ENCODE measurements at regions not wholly inside any gene's neighbourhood (a gene's known extent, or its start where the extent isn't known, plus 50 kb on each side); places are given as distances from the start of the nearest gene placed in this dataset.
"Not testable (repeated sequence)": the region's sequence is repeated elsewhere in the genome, so short reads cannot be mapped to it uniquely, and the experiment has no call there.

GRCh38 chr3:51588724-51589123 lies 50.2 kb downstream of the RAD54L2 start:
- H3K4me1 ChIP-seq (ENCODE audit: insufficient read depth, low read length): no peaks in the 10 kb centered on the region
- no peak overlapping the region for H3K4me3 Mint-ChIP-seq (ENCODE audit: unreplicated experiment)
- H3K27ac ChIP-seq (ENCODE audit: low read depth, low read length): no peak overlapping the region
- H4K20me1 ChIP-seq (ENCODE audit: insufficient read depth, low read length): peaks cover 39% of the 10 kb centered on the region
- no peaks in the 10 kb centered on the region for H3K4me1 Mint-ChIP-seq (ENCODE audit: low read depth, unreplicated experiment)
- no peak overlapping the region for H3K9ac ChIP-seq (ENCODE audit: low read length)
- H3K27ac Mint-ChIP-seq (ENCODE audit: unreplicated experiment): no peak overlapping the region
- H2AFZ ChIP-seq (ENCODE audit: low read depth, low read length): no peak overlapping the region
- no peak overlapping the region for H3K4me2 ChIP-seq (ENCODE audit: low read length)
- no peaks in the 10 kb centered on the region for H3K9me3 Mint-ChIP-seq (ENCODE audit: unreplicated experiment)
- TF ChIP-seq EZH2 (IDR thresholded peaks at IDR 0.05; ENCODE audit: insufficient read depth, low read length): no peak
- TF ChIP-seq, protein P1, sequence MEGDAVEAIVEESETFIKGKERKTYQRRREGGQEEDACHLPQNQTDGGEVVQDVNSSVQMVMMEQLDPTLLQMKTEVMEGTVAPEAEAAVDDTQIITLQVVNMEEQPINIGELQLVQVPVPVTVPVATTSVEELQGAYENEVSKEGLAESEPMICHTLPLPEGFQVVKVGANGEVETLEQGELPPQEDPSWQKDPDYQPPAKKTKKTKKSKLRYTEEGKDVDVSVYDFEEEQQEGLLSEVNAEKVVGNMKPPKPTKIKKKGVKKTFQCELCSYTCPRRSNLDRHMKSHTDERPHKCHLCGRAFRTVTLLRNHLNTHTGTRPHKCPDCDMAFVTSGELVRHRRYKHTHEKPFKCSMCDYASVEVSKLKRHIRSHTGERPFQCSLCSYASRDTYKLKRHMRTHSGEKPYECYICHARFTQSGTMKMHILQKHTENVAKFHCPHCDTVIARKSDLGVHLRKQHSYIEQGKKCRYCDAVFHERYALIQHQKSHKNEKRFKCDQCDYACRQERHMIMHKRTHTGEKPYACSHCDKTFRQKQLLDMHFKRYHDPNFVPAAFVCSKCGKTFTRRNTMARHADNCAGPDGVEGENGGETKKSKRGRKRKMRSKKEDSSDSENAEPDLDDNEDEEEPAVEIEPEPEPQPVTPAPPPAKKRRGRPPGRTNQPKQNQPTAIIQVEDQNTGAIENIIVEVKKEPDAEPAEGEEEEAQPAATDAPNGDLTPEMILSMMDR (IDR thresholded peaks at IDR 0.05; ENCODE audit: insufficient read depth, low read depth, low read length): no peak
- H3K27me3 Mint-ChIP-seq (ENCODE audit: low read depth, unreplicated experiment): no peaks in the 10 kb centered on the region
- no peaks in the 10 kb centered on the region for H3K9me3 ChIP-seq (ENCODE audit: insufficient read depth, low read depth, low read length)
- H3K4me3 ChIP-seq (ENCODE audit: insufficient read depth, low read depth, low read length): no peak overlapping the region
- no peaks in the 10 kb centered on the region for H3K27me3 ChIP-seq (ENCODE audit: insufficient read depth, low read length)
- no peak for DNase-seq (ENCODE audit: low read depth)
- no peak for FAIRE-seq
- peaks cover 23% of the 10 kb centered on the region for H3K36me3 Mint-ChIP-seq (ENCODE audit: low read depth, unreplicated experiment)
- H3K36me3 ChIP-seq (ENCODE audit: insufficient read depth, low read length): peaks cover 7% of the 10 kb centered on the region
- H3K79me2 ChIP-seq (ENCODE audit: insufficient read depth, low read length): peaks cover 53% of the 10 kb centered on the region

DNA sequence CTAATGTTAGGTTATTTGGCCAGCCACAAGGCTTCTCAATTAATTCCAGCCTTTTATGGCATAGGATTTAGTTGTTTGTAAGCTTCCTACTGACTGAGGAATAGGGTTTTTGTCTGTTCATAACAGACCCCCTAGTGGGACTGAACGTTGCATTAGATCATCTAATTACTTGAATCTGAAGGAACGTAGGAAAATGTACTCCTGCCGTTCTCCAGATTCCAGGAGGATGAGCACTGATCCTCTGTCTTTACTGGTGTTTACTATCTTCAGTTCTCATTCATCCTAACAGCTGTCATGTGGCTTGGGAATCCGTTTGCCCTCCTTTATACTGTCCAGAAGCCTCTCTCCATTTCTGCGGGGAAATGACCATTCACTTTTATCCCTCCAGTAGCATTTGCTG lies 52.7 kb downstream of the RAD54L2 start:
- H2AFZ ChIP-seq (ENCODE audit: low read depth, low read length): no peak overlapping the region
- Mint-ChIP-seq H3K27ac (ENCODE audit: unreplicated experiment) (no peak overlapping the region), H3K9me3 (ENCODE audit: unreplicated experiment) (no peaks in the 10 kb centered on the region), H3K36me3 (ENCODE audit: low read depth, unreplicated experiment) (peaks cover 23% of the 10 kb centered on the region), H3K27me3 (ENCODE audit: low read depth, unreplicated experiment) (no peaks in the 10 kb centered on the region), H3K4me3 (ENCODE audit: unreplicated experiment) (no peak overlapping the region), H3K4me1 (ENCODE audit: low read depth, unreplicated experiment) (no peaks in the 10 kb centered on the region)
- FAIRE-seq: no peak
- H3K79me2 ChIP-seq (ENCODE audit: insufficient read depth, low read length): peaks cover 44% of the 10 kb centered on the region
- no peaks in the 10 kb centered on the region for H3K27me3 ChIP-seq (ENCODE audit: insufficient read depth, low read length)
- no peak overlapping the region for H3K9ac ChIP-seq (ENCODE audit: low read length)
- no peak overlapping the region for H3K27ac ChIP-seq (ENCODE audit: low read depth, low read length)
- no peaks in the 10 kb centered on the region for H3K4me1 ChIP-seq (ENCODE audit: insufficient read depth, low read length)
- H3K4me3 ChIP-seq (ENCODE audit: insufficient read depth, low read depth, low read length): no peak overlapping the region
- peaks cover 33% of the 10 kb centered on the region for H4K20me1 ChIP-seq (ENCODE audit: insufficient read depth, low read length)
- H3K4me2 ChIP-seq (ENCODE audit: low read length): no peak overlapping the region
- H3K9me3 ChIP-seq (ENCODE audit: insufficient read depth, low read depth, low read length): no peaks in the 10 kb centered on the region
- DNase-seq (ENCODE audit: low read depth): no peak
- H3K36me3 ChIP-seq (ENCODE audit: insufficient read depth, low read length): peaks cover 3% of the 10 kb centered on the region
- TF ChIP-seq, protein P1 (IDR thresholded peaks at IDR 0.05; ENCODE audit: insufficient read depth, low read depth, low read length): no peak
- no peak for TF ChIP-seq EZH2 (IDR thresholded peaks at IDR 0.05; ENCODE audit: insufficient read depth, low read length)

GRCh38 chr3:51593697-51594096 lies 55.2 kb downstream of the RAD54L2 start:
- no peaks in the 10 kb centered on the region for H3K27me3 Mint-ChIP-seq (ENCODE audit: low read depth, unreplicated experiment)
- no peak overlapping the region for H3K27ac Mint-ChIP-seq (ENCODE audit: unreplicated experiment)
- H3K4me3 Mint-ChIP-seq (ENCODE audit: unreplicated experiment): no peak overlapping the region
- no peaks in the 10 kb centered on the region for H3K9me3 ChIP-seq (ENCODE audit: insufficient read depth, low read depth, low read length)
- H3K4me1 Mint-ChIP-seq (ENCODE audit: low read depth, unreplicated experiment): no peaks in the 10 kb centered on the region
- H3K27ac ChIP-seq (ENCODE audit: low read depth, low read length): no peak overlapping the region
- H3K4me3 ChIP-seq (ENCODE audit: insufficient read depth, low read depth, low read length): no peak overlapping the region
- H3K4me1 ChIP-seq (ENCODE audit: insufficient read depth, low read length): no peaks in the 10 kb centered on the region
- no peak for FAIRE-seq
- peaks cover 47% of the 10 kb centered on the region for H3K79me2 ChIP-seq (ENCODE audit: insufficient read depth, low read length)
- H3K36me3 Mint-ChIP-seq (ENCODE audit: low read depth, unreplicated experiment): peaks cover 15% of the 10 kb centered on the region
- H3K27me3 ChIP-seq (ENCODE audit: insufficient read depth, low read length): no peaks in the 10 kb centered on the region
- H4K20me1 ChIP-seq (ENCODE audit: insufficient read depth, low read length): peaks cover 37% of the 10 kb centered on the region
- H3K9me3 Mint-ChIP-seq (ENCODE audit: unreplicated experiment): no peaks in the 10 kb centered on the region
- TF ChIP-seq EZH2 (IDR thresholded peaks at IDR 0.05; ENCODE audit: insufficient read depth, low read length): no peak
- TF ChIP-seq, protein P1 (IDR thresholded peaks at IDR 0.05; ENCODE audit: insufficient read depth, low read depth, low read length): no peak
- no peak overlapping the region for H2AFZ ChIP-seq (ENCODE audit: low read depth, low read length)
- no peak overlapping the region for H3K4me2 ChIP-seq (ENCODE audit: low read length)
- H3K9ac ChIP-seq (ENCODE audit: low read length): no peak overlapping the region
- DNase-seq (ENCODE audit: low read depth): no peak
- H3K36me3 ChIP-seq (ENCODE audit: insufficient read depth, low read length): peaks cover 3% of the 10 kb centered on the region

GRCh38 chr3:51599638-51600037 lies 61.1 kb downstream of the RAD54L2 start:
- H3K9me3 ChIP-seq (ENCODE audit: insufficient read depth, low read depth, low read length); H3K27me3 Mint-ChIP-seq (ENCODE audit: low read depth, unreplicated experiment); H3K4me3 Mint-ChIP-seq (ENCODE audit: unreplicated experiment); H2AFZ ChIP-seq (ENCODE audit: low read depth, low read length); H3K27me3 ChIP-seq (ENCODE audit: insufficient read depth, low read length); H3K4me1 ChIP-seq (ENCODE audit: insufficient read depth, low read length); DNase-seq (ENCODE audit: low read depth); H3K4me2 ChIP-seq (ENCODE audit: low read length); H3K36me3 Mint-ChIP-seq (ENCODE audit: low read depth, unreplicated experiment); FAIRE-seq; H3K27ac ChIP-seq (ENCODE audit: low read depth, low read length); H3K36me3 ChIP-seq (ENCODE audit: insufficient read depth, low read length); H3K4me1 Mint-ChIP-seq (ENCODE audit: low read depth, unreplicated experiment); H3K9ac ChIP-seq (ENCODE audit: low read length); H3K27ac Mint-ChIP-seq (ENCODE audit: unreplicated experiment); H3K4me3 ChIP-seq (ENCODE audit: insufficient read depth, low read depth, low read length); H3K9me3 Mint-ChIP-seq (ENCODE audit: unreplicated experiment): not testable (repeated sequence)
- Histone ChIP-seq H3K79me2 (ENCODE audit: insufficient read depth, low read length) (peaks cover 63% of the 10 kb centered on the region), H4K20me1 (ENCODE audit: insufficient read depth, low read length) (peaks cover 48% of the 10 kb centered on the region)

Measured in astrocyte (in vitro differentiated cells and primary cell).